GM19463 (cell line): ENCODE measurements at regions not wholly inside any gene's neighbourhood (a gene's known extent, or its start where the extent isn't known, plus 50 kb on each side); places are given as distances from the start of the nearest gene placed in this dataset.
"Not testable (repeated sequence)": the region's sequence is repeated elsewhere in the genome, so short reads cannot be mapped to it uniquely, and the experiment has no call there.

Experiments
- ATAC-seq: cut with Tn5 transposase; IDR thresholded peaks from one replicate; pipeline ENCODE4 v1.9.1; 2021; ENCODE audit warnings: mild to moderate bottlenecking, moderate library complexity; ENCODE audit not compliant: unreplicated experiment

DNA sequence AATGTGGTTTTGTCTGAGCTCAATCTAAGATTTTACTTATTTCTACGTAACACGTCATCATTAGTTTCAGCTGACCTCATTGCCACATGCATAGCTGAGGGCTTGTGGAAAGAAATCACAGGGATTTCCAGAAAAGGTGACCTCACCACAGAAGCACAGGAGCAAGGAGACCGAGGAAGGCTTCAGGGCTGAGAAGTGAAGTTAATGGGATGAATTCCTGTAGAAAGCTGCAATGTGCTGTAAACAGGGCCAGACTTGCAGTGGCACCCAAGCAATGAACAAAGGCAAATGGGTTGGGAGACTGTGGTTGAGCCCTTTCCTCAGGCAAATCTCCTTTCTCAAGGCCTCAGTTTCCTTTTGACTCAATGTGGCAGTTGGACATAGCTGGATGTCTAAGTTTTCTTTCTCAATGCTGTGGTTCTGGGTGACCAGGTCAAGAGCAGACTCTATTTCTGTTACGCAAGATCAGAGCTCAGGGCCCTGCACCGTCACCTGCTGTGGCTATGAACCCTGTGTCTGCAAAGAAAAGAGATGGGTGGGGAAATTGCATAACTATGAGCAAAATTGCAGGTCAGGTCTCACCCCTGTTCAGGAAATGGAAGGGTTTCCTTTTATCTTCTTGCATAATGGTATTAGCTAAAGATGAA is 252.2 kb upstream of the TBL1XR1 start:
- peak; percentile 97 for ATAC-seq

DNA sequence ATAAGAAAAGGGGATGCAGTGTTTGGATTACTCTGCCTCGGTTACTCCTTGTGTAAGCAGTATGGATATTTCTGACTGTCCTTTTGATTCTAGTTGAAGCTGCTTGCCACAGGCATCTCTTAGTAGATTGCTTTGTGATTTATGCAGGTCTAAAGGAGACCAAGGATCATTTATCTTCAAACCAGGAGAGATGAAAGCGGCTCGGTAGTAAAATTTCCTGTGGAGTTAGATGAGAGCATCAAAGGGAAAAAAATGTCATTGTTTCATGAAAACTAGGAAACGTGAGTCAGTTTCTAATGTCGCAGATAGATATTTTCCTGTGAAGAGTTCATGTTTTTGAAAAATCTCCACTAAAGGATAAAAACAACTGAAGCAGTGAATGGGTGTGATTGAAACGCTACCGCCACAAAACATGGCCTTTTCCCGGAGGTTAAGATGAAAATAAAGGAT is 254.0 kb upstream of the TBL1XR1 start:
- no peak for ATAC-seq

DNA sequence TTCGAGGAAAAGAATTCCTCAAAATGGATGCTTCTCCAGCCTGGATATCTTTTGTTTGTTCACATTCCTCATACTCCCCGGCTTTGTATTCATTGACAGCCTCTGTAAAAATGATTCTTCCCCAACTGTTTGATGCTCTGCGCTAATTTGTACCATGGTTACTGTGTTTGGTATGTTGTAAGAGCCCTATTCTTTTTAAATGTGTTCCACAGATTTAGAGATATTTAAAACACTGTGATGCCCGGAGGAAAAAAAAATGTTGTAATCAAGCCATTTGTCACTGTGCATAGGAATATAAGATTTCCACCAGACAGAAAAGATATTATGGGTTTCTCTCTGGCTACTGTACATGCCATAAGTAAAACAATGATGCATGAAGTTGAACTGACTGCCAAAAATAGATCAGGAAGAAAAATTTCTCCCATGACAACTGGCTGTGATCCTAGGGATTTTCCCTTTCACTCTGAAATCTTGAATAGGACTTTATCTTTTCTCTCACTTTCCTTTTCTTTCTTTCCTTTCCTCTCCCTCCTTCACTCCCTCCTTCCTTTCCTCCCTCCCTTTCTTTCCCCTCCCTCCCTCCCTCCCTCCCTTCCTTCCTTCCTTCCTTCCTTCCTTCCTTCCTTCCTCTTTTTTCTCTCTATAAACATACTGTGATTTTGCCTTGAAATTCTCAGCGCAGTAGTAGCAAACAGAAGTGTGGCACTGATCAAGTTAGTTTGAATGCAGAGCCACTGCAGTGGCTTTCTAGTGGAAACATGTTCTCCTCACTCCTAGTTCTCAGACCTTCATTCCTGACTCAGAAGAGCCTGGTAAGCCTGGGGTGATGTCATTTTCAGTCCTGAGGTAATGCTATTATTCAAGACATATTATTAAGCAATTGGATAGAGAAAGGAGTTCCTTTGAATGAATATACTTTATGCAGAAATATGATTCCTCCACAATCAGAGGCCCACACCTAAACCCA is 254.9 kb upstream of the TBL1XR1 start:
- no peak for ATAC-seq

DNA sequence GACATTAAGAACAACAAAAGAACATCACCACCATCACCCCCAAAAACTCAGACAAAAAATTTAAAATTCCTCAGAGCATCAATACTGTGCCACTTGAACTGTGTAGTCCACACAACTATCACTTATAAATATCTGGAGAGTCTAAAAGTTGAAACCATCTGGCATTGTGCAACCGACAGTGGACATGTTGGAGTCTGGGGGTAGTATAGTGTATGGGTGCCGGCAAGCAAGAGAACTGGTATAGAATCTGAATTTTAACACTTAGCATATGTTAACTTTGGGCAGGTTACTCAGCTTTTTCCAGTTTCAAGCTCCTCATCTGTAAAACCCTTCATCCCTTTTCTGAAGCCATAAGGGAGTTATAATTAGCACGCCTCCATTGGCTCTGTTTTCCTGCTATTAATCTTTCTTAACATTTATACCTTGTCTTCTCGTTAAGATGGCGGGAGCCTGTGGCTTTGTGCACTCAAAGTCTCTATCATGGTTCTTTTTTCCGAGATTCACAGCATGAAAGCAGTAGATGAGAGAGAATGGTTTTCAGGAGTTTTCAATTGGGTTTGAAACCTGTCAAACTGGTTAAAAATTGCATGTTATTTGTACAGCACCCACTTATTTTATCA is 255.7 kb upstream of the TBL1XR1 start:
- no peak for ATAC-seq

DNA sequence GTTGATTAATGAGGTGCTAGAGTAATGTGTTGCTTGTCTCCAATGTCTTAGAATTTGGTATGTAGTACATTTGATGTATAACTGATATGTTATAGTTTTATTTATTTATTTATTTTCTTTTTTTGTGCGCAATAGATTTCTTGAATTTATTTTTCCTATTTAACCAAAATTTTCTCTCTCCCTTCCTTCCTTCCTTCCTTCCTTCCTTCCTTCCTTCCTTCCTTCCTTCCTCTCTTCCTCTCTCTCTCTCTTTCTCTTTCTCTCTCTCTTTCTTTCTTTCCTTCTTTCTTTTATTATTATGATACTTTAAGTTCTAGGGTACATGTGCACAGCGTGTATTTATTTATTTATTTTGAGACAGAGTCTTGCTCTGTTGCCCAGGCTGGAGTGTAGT is 256.2 kb upstream of the TBL1XR1 start:
- ATAC-seq: no peak

- not testable (repeated sequence) for ATAC-seq
Measured at GRCh38 chr3:177457204-177457603, 259.9 kb upstream of the TBL1XR1 start.

- no peak for ATAC-seq
Measured at GRCh38 chr3:177459401-177459800, 262.1 kb upstream of the TBL1XR1 start.

- no peak for ATAC-seq
Measured at GRCh38 chr3:177460047-177460446, 262.8 kb upstream of the TBL1XR1 start.

GRCh38 chr3:177461765-177462164 is 264.5 kb upstream of the TBL1XR1 start:
- ATAC-seq: no peak

DNA sequence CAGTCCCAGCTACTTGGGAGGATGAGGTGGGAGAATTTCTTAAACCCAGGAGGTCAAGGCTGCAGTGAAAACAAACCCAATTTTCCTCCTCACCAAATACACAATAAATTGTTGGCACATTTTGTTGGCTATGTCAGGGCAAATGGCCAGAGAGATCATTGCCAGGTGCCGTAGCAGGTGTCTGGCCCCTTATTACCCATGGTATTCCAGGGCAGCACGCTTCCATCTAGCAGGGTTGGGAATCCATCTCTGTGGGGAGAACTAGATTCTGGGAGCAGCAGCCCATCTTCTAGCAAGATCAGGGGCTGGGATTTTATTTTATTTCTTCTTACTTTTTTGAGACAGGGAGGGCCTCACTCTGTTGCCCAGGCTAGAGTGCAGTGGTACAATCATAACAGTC is 266.1 kb upstream of the TBL1XR1 start:
- not testable (repeated sequence) for ATAC-seq

GRCh38 chr3:177463863-177464262 is 266.6 kb upstream of the TBL1XR1 start:
- ATAC-seq: no peak

GRCh38 chr3:177464392-177465256 is 267.3 kb upstream of the TBL1XR1 start:
- no peak for ATAC-seq

DNA sequence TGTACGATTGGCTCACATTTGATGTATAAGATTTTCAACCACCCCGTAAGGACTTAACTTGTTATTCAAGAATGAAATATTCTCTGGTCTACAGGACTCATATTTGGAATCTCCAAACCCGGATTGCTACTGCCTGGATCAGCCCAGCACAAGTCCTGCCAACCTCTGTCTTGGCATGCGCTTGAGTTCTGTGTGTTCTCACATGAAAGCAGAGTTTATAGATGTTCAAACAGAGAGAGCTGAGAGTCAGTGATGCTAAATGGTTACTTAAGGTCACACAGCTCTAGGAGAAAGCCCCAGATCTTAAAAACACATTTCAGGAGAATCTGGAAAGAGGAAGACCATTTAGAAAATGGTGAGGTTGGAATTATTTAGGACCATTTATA is 268.0 kb upstream of the TBL1XR1 start:
- ATAC-seq: no peak

- ATAC-seq: no peak
Measured at GRCh38 chr3:177466074-177466473, 268.8 kb upstream of the TBL1XR1 start.

DNA sequence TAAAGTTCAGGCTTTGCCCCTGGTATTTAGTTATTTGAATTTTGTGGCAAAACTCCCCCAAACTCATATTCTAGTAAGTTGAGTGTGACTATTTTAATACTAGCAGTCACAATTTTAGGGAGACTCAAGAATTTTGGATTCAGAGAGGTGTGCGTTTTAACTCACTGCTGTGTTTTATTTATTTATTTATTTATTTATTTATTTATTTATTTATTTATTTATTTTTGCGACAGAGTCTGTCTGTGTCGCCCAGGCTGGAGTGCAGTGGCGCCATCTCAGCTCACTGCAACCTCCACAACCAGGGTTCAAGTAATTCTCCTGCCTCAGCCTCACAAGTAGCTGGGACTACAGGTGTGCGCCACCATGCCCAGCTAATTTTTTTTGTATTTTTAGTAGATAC is 269.3 kb upstream of the TBL1XR1 start:
- not testable (repeated sequence) for ATAC-seq

DNA sequence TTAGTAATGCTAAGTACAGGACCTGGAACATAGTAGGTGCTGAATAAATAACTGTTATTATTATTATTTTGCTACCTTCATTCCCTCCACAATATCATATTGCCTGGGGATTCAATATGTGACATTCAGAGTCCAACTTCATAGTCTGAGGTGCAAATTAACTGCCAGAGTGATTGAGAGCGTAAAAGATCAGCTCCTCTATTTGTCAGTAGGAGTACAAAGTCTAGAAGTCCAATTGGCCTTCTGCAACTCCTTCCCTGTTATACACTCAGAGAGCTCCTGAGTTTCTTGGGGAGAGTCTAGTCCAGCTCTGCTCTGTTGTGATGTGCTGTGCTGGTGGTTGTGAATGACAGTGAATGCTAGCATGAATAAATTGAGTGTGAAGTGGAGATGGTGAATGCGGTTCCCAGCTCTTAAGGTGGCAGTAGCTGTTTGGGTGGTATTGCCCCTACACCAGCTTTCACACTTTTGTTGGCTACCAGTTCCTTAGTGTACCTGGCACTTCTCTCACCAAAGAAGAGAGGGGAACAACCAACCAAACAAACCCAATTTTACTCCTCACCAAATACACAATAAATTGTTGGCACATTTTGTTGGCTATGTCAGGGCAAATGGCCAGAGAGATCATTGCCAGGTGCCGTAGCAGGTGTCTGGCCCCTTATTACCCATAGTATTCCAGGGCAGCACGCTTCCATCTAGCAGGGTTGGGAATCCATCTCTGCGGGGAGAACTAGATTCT is 270.1 kb upstream of the TBL1XR1 start:
- ATAC-seq: no peak

DNA sequence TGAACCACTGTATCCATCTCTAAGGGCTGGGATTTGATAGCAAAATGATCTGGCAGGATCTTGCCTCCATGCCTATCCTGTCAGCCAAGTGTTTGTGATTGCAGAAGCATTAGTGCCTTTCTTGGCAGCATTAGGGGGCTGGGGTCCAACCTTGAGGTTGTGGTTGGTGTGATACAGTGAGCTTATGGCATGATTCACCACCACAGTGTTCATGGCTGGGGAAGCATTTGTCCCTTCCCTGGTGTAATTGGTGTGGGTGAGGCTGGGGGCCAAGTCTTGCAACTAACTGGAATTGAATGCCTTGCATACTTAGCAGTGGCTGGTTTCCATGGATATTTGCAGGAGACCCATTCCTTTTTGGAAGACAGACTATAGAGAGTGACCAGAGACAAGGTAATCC is 271.0 kb upstream of the TBL1XR1 start:
- no peak for ATAC-seq

- ATAC-seq: no peak
Measured at GRCh38 chr3:177468816-177469215, 271.5 kb upstream of the TBL1XR1 start.

GRCh38 chr3:177469216-177469615 is 271.9 kb upstream of the TBL1XR1 start:
- no peak for ATAC-seq
